ENCODE measurements at regions not wholly inside any gene's neighbourhood (a gene's known extent, or its start where the extent isn't known, plus 50 kb on each side); places are given as distances from the start of the nearest gene placed in this dataset.
"Not testable (repeated sequence)": the region's sequence is repeated elsewhere in the genome, so short reads cannot be mapped to it uniquely, and the experiment has no call there.

- Mint-ChIP-seq H3K36me3 (ENCODE audit: low read depth) (no peaks in the 10 kb centered on the region), H3K27me3 (no peaks in the 10 kb centered on the region), H3K27ac (no peak overlapping the region), H3K9me3 (no peaks in the 10 kb centered on the region), H3K4me3 (no peak overlapping the region), H3K4me1 (ENCODE audit: low read depth) (no peaks in the 10 kb centered on the region)
Measured at GRCh38 chr22:23383491-23384361, 196.4 kb downstream of the IGLL1 start.

GRCh38 chr22:23382428-23383218, 197.5 kb downstream of the IGLL1 start:
- Mint-ChIP-seq H3K27ac (no peak overlapping the region), H3K9me3 (no peaks in the 10 kb centered on the region), H3K27me3 (no peaks in the 10 kb centered on the region), H3K4me1 (ENCODE audit: low read depth) (no peaks in the 10 kb centered on the region), H3K36me3 (ENCODE audit: low read depth) (no peaks in the 10 kb centered on the region), H3K4me3 (no peak overlapping the region)

- H3K4me1 Mint-ChIP-seq (ENCODE audit: low read depth), result no peaks in the 10 kb centered on the region
- H3K4me3 Mint-ChIP-seq, result no peak overlapping the region
- H3K36me3 Mint-ChIP-seq (ENCODE audit: low read depth), result no peaks in the 10 kb centered on the region
- no peaks in the 10 kb centered on the region for H3K27me3 Mint-ChIP-seq
- H3K9me3 Mint-ChIP-seq, result no peaks in the 10 kb centered on the region
- no peak overlapping the region for H3K27ac Mint-ChIP-seq
Measured at GRCh38 chr22:23381661-23382427, 198.2 kb downstream of the IGLL1 start.

GRCh38 chr22:23380911-23381310, 199.2 kb downstream of the IGLL1 start:
- Mint-ChIP-seq H3K9me3 (no peaks in the 10 kb centered on the region), H3K27ac (peak overlapping the region; percentile 28), H3K36me3 (ENCODE audit: low read depth) (no peaks in the 10 kb centered on the region), H3K27me3 (peaks cover 3% of the 10 kb centered on the region), H3K4me1 (ENCODE audit: low read depth) (no peaks in the 10 kb centered on the region), H3K4me3 (no peak overlapping the region)

GRCh38 chr22:23380230-23380573, 199.9 kb downstream of the IGLL1 start:
- Mint-ChIP-seq H3K4me3 (no peak overlapping the region), H3K4me1 (ENCODE audit: low read depth) (no peaks in the 10 kb centered on the region), H3K9me3 (no peaks in the 10 kb centered on the region), H3K36me3 (ENCODE audit: low read depth) (no peaks in the 10 kb centered on the region), H3K27ac (no peak overlapping the region), H3K27me3 (peaks cover 3% of the 10 kb centered on the region)

GRCh38 chr22:23379540-23380229, 199.4 kb downstream of the BCR start:
- not testable (repeated sequence) for H3K9me3 Mint-ChIP-seq; H3K27me3 Mint-ChIP-seq; H3K4me3 Mint-ChIP-seq; H3K36me3 Mint-ChIP-seq (ENCODE audit: low read depth); H3K4me1 Mint-ChIP-seq (ENCODE audit: low read depth); H3K27ac Mint-ChIP-seq

- no peak overlapping the region for H3K4me3 Mint-ChIP-seq
Measured at GRCh38 chr22:23377767-23378166, 197.5 kb downstream of the BCR start.

GRCh38 chr22:23376256-23376655, 195.9 kb downstream of the BCR start:
- Mint-ChIP-seq H3K4me1 (ENCODE audit: low read depth) (no peaks in the 10 kb centered on the region), H3K4me3 (no peak overlapping the region), H3K27me3 (peaks cover 3% of the 10 kb centered on the region), H3K27ac (no peak overlapping the region), H3K36me3 (ENCODE audit: low read depth) (no peaks in the 10 kb centered on the region), H3K9me3 (no peaks in the 10 kb centered on the region)

More at GRCh38 chr22:23377767-23378166, 197.5 kb downstream of the BCR start:
- peaks cover 3% of the 10 kb centered on the region for H3K27me3 Mint-ChIP-seq
- no peaks in the 10 kb centered on the region for H3K9me3 Mint-ChIP-seq
- no peaks in the 10 kb centered on the region for H3K36me3 Mint-ChIP-seq (ENCODE audit: low read depth)
- H3K4me1 Mint-ChIP-seq (ENCODE audit: low read depth), result no peaks in the 10 kb centered on the region
- no peak overlapping the region for H3K27ac Mint-ChIP-seq

- no peak overlapping the region for H3K27ac Mint-ChIP-seq
- no peaks in the 10 kb centered on the region for H3K36me3 Mint-ChIP-seq (ENCODE audit: low read depth)
- no peak overlapping the region for H3K4me3 Mint-ChIP-seq
Measured at GRCh38 chr22:23375031-23375827, 194.9 kb downstream of the BCR start.

GRCh38 chr22:23373601-23374000, 193.3 kb downstream of the BCR start:
- no peaks in the 10 kb centered on the region for H3K36me3 Mint-ChIP-seq (ENCODE audit: low read depth)
- H3K9me3 Mint-ChIP-seq, result no peaks in the 10 kb centered on the region
- H3K27me3 Mint-ChIP-seq, result peaks cover 15% of the 10 kb centered on the region
- no peak overlapping the region for H3K4me3 Mint-ChIP-seq
- no peak overlapping the region for H3K27ac Mint-ChIP-seq
- H3K4me1 Mint-ChIP-seq (ENCODE audit: low read depth), result no peaks in the 10 kb centered on the region

More at GRCh38 chr22:23375031-23375827, 194.9 kb downstream of the BCR start:
- no peaks in the 10 kb centered on the region for H3K4me1 Mint-ChIP-seq (ENCODE audit: low read depth)
- H3K9me3 Mint-ChIP-seq, result no peaks in the 10 kb centered on the region
- H3K27me3 Mint-ChIP-seq, result peaks cover 7% of the 10 kb centered on the region

- peaks cover 19% of the 10 kb centered on the region for H3K27me3 Mint-ChIP-seq
- no peaks in the 10 kb centered on the region for H3K36me3 Mint-ChIP-seq (ENCODE audit: low read depth)
- H3K9me3 Mint-ChIP-seq, result no peaks in the 10 kb centered on the region
- no peak overlapping the region for H3K27ac Mint-ChIP-seq
- H3K4me1 Mint-ChIP-seq (ENCODE audit: low read depth), result no peaks in the 10 kb centered on the region
- no peak overlapping the region for H3K4me3 Mint-ChIP-seq
Measured at GRCh38 chr22:23370251-23370650, 189.9 kb downstream of the BCR start.

- H3K4me1 Mint-ChIP-seq (ENCODE audit: low read depth), result no peaks in the 10 kb centered on the region
- no peaks in the 10 kb centered on the region for H3K36me3 Mint-ChIP-seq (ENCODE audit: low read depth)
- no peak overlapping the region for H3K4me3 Mint-ChIP-seq
- H3K9me3 Mint-ChIP-seq, result no peaks in the 10 kb centered on the region
- peaks cover 19% of the 10 kb centered on the region for H3K27me3 Mint-ChIP-seq
- no peak overlapping the region for H3K27ac Mint-ChIP-seq
Measured at GRCh38 chr22:23369054-23369685, 188.9 kb downstream of the BCR start.

Measured in stimulated activated naive CD8-positive, alpha-beta T cell treated with anti-CD3 and anti-CD28 coated beads, Interleukin-15, Interleukin-2, amounts not matched to agents 100 ng/mL and 50 ng/mL, for 24 hours (primary cell).